ENCODE measurements at regions not wholly inside any gene's neighbourhood (a gene's known extent, or its start where the extent isn't known, plus 50 kb on each side); places are given as distances from the start of the nearest gene placed in this dataset.
"Not testable (repeated sequence)": the region's sequence is repeated elsewhere in the genome, so short reads cannot be mapped to it uniquely, and the experiment has no call there.

DNA sequence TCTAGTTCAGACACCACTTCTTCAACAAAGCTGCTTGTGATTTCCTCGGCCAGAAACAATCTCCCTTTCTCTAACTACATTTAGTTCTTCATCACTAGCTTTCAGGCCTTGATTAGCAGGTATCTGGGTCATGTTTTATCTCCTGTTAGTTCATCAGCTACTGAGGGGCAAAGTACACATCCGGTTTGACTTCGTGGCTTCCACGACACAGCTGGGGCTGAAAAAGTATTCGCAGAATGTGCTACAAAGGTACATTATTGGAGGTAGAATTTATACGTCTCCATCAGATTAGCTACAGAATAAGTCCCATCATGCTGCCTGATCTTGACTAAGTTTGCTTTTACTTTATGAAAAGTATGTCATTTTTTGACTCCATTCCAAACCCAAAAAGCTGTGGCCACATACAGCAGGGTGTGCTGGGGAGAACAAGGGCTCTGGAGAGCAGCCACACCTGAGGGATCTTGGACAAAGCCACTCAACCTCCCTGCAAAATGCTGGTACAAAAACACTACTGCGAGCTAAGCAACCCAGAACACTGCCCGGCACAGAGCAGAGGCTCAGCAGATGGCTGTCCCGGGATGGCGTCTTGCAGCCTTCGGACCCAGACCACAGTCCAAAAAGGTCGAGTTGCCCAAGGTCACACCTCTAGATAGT, 158.9 kb upstream of the PRKX start:
- not testable (repeated sequence) for DNase-seq (ENCODE audit: low read depth in 3 of 3, low spot score in 1 of 3)

DNA sequence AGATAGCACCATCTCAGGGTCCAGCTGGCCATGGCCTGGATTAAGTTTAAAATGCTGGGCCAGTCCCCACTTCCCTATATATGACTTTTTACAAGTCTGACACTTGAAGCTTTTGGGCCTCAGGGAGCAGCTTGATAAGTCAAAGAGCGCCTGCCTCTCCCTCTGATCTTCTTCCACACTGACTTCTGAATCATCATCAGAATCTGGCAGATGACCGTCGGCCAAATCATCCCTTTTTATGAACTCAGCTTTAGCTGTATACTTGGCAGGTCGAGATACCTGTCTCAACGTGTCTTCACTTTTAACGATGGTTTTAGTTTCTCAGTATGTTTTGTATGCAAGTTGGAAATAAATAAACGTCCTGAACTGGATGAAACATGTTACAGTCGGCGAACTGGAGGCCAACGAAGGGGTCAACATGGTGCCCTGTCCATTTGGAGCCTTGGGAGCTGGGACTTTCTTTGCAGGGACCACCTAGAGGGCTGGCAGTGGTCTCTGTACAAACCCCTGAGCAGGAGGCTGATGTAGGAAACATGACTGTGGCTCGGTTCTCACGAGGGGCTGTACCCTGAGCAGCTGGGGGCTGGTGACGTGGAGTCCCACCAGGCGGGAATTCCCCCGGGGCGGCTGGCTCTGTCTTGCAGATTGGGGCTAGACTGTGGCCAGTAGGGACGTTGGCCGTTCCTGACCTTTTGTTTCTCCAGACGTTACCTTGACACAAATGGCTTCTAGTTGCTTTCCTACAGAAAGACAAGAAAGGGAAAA, 153.8 kb upstream of the PRKX start:
- not testable (repeated sequence) for DNase-seq (ENCODE audit: low read depth in 3 of 3, low spot score in 1 of 3)

- DNase-seq (ENCODE audit: low read depth in 3 of 3, low spot score in 1 of 3) = not testable (repeated sequence)
These were observed 144.9 kb upstream of the PRKX start for GRCh38 chrX:3858332-3858731.

DNA sequence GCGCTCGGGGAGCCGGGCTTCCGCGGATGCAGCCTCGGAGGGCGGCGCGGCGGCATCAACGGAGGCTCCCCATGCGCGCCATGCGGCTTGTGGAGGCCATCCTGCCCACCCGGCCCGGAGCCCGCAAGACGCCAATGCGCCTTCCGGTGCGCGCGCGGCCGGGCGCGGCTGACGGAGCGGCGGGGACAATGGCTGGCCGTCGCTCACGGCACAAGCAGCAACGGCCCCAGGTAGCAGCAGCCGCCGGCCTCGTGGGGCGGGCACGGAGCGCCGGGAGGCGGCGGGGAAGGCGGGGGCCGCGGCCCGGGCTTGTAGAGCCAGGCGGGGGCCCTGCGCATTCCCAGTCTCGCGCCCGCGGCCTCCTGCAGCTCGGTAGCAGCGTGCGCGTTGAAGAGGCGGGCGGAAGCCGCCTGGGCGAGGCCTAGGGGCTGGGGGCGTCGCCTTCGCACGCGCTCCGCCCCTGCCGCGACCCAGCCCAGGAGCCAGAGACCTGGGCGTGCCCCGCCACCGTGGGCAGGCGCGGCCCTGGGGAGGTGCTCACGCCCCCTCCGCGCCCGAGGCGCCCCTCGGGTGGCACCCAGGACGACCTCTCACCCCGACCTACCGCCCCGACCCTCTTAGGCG, 130.2 kb upstream of the PRKX start:
- DNase-seq (ENCODE audit: low read depth in 3 of 3, low spot score in 1 of 3) = not testable (repeated sequence)

DNA sequence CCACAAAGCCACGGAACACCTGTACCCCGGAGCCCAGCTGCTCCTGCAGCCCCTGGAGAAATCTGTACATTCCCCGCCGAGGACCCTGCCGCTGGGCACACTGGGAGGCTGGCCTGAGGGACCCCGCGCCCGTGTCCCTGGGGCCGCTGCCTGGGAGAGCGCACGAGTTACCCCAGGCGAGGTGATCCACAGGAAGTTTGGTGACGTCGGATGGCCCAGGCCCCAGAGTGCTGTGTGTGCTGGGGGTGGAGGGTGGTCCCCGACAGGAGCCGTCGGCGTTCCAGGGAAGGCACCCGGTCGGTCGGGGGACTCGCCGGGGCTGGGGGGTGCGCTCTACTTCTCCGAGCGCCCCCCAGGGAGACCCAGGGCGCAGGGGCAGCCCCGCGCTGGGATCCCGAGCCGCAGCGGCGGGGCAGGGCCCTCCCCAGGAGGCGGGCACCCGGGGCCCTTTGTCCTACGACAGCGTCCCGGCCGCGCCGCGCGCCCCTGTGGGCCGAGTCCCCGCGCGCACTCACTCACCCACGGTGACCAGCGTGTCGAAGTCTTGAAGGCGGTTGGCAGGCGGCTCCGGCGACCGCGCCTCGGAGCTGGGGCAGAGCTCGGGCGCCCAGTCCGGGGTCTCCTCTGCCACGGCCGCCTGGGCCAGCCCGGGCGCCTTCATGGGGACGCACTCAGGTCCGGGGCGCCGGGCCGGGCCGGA, 129.5 kb upstream of the PRKX start:
- peak in 1 of 3 donors; percentile 0 for DNase-seq (ENCODE audit: low read depth in 3 of 3, low spot score in 1 of 3)

DNA sequence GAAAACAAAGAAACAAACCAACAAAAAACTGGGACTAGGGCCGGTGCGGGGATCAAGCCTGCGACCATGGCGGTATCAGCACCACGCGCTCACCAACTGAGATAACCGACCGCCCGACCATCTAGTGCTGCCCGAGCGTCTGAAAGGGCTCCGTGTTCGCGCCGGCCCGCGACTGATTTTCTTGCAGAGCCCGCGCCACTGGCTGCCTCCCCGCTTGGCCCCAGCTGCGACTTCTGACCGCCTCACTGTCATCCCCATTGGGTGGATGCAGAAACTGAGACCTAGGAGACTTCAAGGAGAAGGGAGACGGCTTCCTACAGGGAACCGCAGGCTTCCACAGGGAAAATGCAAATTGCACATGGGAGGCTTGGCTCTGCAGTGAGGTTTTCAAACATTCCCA, 125.3 kb upstream of the PRKX start:
- not testable (repeated sequence) for DNase-seq (ENCODE audit: low read depth in 3 of 3, low spot score in 1 of 3)

- not testable (repeated sequence) for DNase-seq (ENCODE audit: low read depth in 3 of 3, low spot score in 1 of 3)
These were observed 124.7 kb upstream of the PRKX start for GRCh38 chrX:3837958-3838643.

DNA sequence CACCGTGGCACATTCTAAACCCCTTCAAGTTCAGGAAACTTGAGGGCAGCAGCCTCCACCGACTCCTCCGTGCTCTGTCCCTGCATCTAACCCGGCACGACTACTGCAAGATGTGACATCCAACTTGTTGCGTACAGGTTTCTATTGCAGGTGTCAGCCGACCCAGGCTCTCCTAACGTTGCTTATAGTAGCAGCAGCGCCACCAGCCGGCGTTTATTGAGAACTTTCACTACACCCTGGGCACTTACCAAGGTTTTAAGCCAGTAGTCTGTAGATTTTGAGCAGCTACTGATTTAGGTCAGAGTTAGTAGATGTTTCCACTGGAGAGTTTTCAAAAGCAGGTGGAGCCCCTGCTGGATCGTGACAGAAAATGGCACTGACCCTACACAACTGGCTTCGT, 123.8 kb upstream of the PRKX start:
- DNase-seq (ENCODE audit: low read depth in 3 of 3, low spot score in 1 of 3) = not testable (repeated sequence)

- not testable (repeated sequence) for DNase-seq (ENCODE audit: low read depth in 3 of 3, low spot score in 1 of 3)
These were observed 120.5 kb upstream of the PRKX start for GRCh38 chrX:3833761-3834542.

DNA sequence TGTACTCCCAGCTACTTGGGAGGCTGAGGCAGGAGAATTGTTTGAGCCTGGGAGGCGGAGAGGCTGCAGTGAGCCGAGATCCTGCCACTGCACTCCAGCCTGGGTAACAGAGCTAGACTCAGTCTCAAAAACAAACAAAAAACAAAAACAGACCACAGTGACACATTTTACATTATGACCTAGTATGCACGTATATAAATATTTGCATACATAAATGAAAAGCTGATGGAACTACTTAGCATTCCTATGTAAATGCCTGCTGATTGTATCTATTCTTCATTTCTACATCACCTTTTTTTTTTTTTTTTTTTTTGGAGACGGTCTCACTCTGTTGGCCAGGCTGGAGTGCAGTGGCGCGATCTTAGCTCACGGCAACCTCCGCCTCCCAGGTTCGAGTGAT, 116.6 kb upstream of the PRKX start:
- not testable (repeated sequence) for DNase-seq (ENCODE audit: low read depth in 3 of 3, low spot score in 1 of 3)

DNA sequence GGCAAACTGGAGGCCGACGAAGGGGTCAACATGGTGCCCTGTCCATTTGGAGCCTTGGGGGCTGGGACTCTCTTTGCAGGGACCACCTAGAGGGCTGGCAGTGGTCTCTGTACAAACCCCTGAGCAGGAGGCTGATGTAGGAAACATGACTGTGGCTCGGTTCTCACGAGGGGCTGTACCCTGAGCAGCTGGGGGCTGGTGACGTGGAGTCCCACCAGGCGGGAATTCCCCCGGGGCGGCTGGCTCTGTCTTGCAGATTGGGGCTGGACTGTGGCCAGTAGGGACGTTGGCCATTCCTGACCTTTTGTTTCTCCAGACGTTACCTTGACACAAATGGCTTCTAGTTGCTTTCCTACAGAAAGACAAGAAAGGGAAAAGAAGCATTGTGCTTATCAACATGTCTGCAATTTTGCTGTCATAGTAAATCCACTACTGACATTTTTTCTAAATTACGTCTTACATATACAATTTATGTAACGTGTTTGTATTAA, 115.6 kb upstream of the PRKX start:
- not testable (repeated sequence) for DNase-seq (ENCODE audit: low read depth in 3 of 3, low spot score in 1 of 3)

DNA sequence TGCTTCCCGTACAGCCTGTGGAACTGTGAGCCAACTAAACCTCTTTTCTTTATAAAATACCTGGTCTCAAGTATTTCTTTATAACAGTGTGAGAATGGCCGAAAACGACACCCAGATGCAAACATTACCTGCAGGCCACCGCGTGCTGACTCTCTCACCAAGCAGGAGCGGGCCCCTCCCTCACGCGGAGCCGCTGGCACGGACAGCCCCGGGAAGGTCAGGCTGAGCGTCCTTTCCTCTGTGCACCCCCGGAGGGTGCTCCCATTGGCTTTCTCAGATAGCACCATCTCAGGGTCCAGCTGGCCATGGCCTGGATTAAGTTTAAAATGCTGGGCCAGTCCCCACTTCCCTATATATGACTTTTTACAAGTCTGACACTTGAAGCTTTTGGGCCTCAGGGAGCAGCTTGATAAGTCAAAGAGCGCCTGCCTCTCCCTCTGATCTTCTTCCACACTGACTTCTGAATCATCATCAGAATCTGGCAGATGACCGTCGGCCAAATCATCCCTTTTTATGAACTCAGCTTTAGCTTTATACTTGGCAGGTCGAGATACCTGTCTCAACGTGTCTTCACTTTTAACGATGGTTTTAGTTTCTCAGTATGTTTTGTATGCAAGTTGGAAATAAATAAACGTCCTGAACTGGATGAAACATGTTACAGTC, 115.1 kb upstream of the PRKX start:
- not testable (repeated sequence) for DNase-seq (ENCODE audit: low read depth in 3 of 3, low spot score in 1 of 3)

DNA sequence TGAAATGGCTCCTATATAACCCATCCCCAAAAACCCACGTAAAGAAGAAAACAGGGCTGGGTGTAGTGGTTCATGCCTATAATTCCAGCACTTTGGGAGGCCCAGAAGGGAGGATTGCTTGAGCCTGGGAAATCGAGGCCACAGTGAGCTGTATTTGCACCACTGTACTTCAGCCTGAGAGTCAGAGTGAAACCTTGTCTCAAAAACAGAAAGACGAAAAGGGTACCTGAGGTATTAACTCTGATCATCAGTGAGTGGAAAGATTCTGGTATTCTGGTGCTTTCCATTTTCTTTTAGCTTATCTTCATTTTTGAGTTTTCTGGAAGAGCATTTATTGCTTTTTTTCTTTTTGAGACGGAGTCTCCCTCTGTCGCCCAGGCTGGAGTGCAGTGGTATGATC, 110.6 kb upstream of the PRKX start:
- not testable (repeated sequence) for DNase-seq (ENCODE audit: low read depth in 3 of 3, low spot score in 1 of 3)

DNA sequence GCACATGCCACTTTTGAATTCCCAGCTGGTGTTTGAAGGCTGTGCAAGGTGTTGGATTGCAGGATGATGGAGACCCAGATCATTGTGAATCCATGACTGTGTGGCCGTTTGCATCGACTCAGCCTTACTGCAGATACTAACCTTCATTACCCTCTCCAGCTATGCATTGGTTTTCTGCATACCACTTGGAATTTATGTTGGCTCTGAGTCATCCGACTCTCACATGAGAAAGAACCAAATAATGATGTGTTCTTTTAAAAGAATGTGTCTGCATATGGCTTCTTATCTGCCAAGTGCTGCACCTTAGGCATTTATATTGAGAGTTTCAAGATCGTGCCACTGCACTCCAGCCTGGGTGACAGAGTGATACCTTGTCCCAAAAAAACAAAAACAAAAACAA, 106.7 kb upstream of the PRKX start:
- DNase-seq (ENCODE audit: low read depth in 3 of 3, low spot score in 1 of 3) = no peak

- not testable (repeated sequence) for DNase-seq (ENCODE audit: low read depth in 3 of 3, low spot score in 1 of 3)
These were observed 104.0 kb upstream of the PRKX start for GRCh38 chrX:3817480-3817879.

DNA sequence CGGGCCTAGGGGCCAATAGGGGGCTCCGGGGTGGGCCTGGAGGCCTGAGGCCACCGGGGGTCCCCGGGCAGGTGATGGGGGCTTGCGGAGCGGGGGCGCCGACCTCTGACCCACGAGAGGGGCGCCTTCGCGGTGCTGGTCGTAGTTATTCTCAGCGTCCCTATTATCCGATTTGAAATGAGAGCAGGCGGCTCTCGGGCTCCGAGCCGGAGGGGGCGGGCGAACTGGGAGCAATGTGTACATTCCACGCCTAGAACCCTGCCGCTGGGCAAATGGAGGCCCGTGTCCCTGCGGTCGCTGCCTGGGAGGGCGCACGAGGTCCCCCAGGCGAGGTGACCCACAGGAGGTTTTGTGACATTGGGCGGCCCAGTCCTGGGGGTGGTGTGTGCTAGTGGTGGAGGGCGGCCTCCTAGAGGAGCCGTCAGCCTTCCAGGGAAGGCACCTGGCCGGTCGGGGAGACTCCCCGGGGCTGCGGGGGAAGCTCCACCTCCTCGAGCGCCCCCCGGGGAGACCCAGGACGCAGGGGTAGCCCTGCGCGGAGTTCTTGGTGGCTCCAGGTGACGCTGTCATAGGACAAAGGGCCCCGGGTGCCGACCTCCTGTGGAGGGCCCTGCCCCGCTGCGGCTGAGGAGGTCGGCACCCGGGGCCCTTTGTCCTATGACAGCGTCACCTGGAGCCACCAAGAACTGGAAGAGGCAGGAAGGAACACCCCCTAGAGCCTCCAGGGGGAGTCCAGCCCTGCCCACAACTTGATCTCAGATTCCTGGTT, 102.6 kb upstream of the PRKX start:
- peak in 2 of 3 donors; percentile 12 to 15 for DNase-seq (ENCODE audit: low read depth in 3 of 3, low spot score in 1 of 3)

GRCh38 chrX:3811331-3812311, 98.2 kb upstream of the PRKX start:
- peak in 2 of 3 donors; percentile 4 to 8 for DNase-seq (ENCODE audit: low read depth in 3 of 3, low spot score in 1 of 3)
